SU-DHL-6 (cell line): ENCODE measurements at regions not wholly inside any gene's neighbourhood (a gene's known extent, or its start where the extent isn't known, plus 50 kb on each side); places are given as distances from the start of the nearest gene placed in this dataset.

Experiments
- H2AFZ ChIP-seq: fragments of 200-600 bp; sonication (generic); 2 replicates; pipeline ENCODE4 v1.6.1; 2014; ENCODE audit warnings: low read depth, mild to moderate bottlenecking, moderate library complexity, mixed read lengths, antibody characterized with exemption, low read length; ENCODE audit not compliant: severe bottlenecking
- H3F3A ChIP-seq: fragments of 200-600 bp; shearing (Covaris generic); 2 replicates; pipeline ENCODE4 v1.6.0; 2016; ENCODE audit warnings: antibody characterized with exemption, mild to moderate bottlenecking; ENCODE audit not compliant: insufficient read depth
- H3K27ac ChIP-seq: fragments of 200-600 bp; sonication (generic); 2 replicates; pipeline ENCODE4 v1.5.1; 2016; ENCODE audit warnings: low read depth, mild to moderate bottlenecking, low read length, moderate library complexity, mixed read lengths
- H3K27me3 ChIP-seq: fragments of 200-600 bp; sonication (generic), shearing (Covaris generic); 2 replicates; pipeline ENCODE4 v1.6.0; 2014; ENCODE audit warnings: mild to moderate bottlenecking, low read length
- H3K36me3 ChIP-seq: fragments of 200-600 bp; sonication (generic); 2 replicates; pipeline ENCODE4 v1.6.1; 2014; ENCODE audit warnings: mild to moderate bottlenecking, low read length, mixed read lengths
- H3K4me2 ChIP-seq: fragments of 300-600, 200-600 bp; shearing (Covaris generic), sonication (generic); 2 replicates; pipeline ENCODE4 v1.6.0; 2014; ENCODE audit warnings: low read length, low read depth, mild to moderate bottlenecking; ENCODE audit not compliant: poor library complexity, severe bottlenecking
- H3K4me3 ChIP-seq: fragments of 200-600 bp; sonication (generic); 2 replicates; pipeline ENCODE4 v1.5.1; 2014; ENCODE audit warnings: antibody characterized with exemption, low read length, mild to moderate bottlenecking, mixed read lengths; ENCODE audit not compliant: insufficient read depth, poor library complexity, severe bottlenecking
- H3K79me2 ChIP-seq: fragments of 200-600 bp; sonication (generic); 2 replicates; pipeline ENCODE4 v1.6.1; 2014; ENCODE audit warnings: mild to moderate bottlenecking, low read length, moderate library complexity; ENCODE audit not compliant: insufficient read depth
- H3K9ac ChIP-seq: fragments of 200-600 bp; sonication (generic); 2 replicates; pipeline ENCODE4 v1.7.0; 2014; ENCODE audit warnings: mild to moderate bottlenecking, low read length
- H3K9me2 ChIP-seq: fragments of 200-600 bp; sonication (generic); replicated peaks from 2 replicates; pipeline ENCODE4 v1.6.1; 2014; ENCODE audit warnings: low read length; ENCODE audit not compliant: insufficient read depth
- H3K9me3 ChIP-seq: fragments of 200-600 bp; sonication (generic); 2 replicates; pipeline ENCODE4 v1.6.1; 2014; ENCODE audit warnings: low read length, mixed read lengths; ENCODE audit not compliant: insufficient read depth
- H4K20me1 ChIP-seq: fragments of 200-600 bp; sonication (generic); 2 replicates; pipeline ENCODE4 v1.6.1; 2014; ENCODE audit warnings: low read depth, mild to moderate bottlenecking, antibody characterized with exemption, low read length, moderate library complexity, mixed read lengths
- EZH2phosphoT487 ChIP-seq: fragments of 200-600 bp; sonication (generic), shearing (Covaris generic); conservative IDR thresholded peaks from 2 replicates; pipeline ENCODE4 v1.6.1; 2018; ENCODE audit warnings: mild to moderate bottlenecking, antibody characterized with exemption, low read length, moderate library complexity, mixed read lengths
- TF ChIP-seq, protein P1 (sequence below): fragments of 200-600 bp; sonication (generic); IDR thresholded peaks from one replicate; pipeline ENCODE4 v1.5.1; 2017; ENCODE audit warnings: antibody characterized with exemption, mild to moderate bottlenecking, low read length, moderate library complexity; ENCODE audit not compliant: insufficient read depth, poor library complexity, severe bottlenecking

DNA sequence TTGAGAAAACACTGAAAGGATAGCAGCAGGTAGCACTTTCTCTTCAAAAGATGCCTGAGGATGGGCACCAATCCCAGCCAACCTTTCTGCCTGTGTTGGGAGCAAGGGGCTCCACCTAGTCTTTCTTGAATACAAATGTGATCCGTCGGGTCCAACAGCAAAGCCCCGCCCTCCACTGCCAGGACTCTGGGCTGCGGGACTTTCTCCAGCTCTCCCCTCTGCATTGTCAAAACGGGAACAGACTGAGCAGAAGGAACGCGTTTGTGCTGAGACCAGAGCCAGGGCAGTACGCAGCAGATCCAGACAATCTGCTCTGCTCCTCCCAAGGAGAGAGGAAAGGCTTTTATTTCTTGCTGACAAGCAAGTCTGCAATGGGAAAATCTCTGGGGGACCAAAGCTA is 139.7 kb downstream of the SEC61B start:
- TF ChIP-seq EZH2phosphoT487: no peak
- TF ChIP-seq, protein P1, sequence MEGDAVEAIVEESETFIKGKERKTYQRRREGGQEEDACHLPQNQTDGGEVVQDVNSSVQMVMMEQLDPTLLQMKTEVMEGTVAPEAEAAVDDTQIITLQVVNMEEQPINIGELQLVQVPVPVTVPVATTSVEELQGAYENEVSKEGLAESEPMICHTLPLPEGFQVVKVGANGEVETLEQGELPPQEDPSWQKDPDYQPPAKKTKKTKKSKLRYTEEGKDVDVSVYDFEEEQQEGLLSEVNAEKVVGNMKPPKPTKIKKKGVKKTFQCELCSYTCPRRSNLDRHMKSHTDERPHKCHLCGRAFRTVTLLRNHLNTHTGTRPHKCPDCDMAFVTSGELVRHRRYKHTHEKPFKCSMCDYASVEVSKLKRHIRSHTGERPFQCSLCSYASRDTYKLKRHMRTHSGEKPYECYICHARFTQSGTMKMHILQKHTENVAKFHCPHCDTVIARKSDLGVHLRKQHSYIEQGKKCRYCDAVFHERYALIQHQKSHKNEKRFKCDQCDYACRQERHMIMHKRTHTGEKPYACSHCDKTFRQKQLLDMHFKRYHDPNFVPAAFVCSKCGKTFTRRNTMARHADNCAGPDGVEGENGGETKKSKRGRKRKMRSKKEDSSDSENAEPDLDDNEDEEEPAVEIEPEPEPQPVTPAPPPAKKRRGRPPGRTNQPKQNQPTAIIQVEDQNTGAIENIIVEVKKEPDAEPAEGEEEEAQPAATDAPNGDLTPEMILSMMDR: no peak
- Histone ChIP-seq H3K27ac (no peak overlapping the region), H3K27me3 (no peaks in the 10 kb centered on the region), H3K4me2 (no peak overlapping the region), H3K36me3 (no peaks in the 10 kb centered on the region), H3K79me2 (no peaks in the 10 kb centered on the region), H3K9me3 (no peaks in the 10 kb centered on the region), H2AFZ (no peak overlapping the region), H4K20me1 (no peaks in the 10 kb centered on the region), H3F3A (no peaks in the 10 kb centered on the region), H3K9me2 (no peaks in the 10 kb centered on the region), H3K4me3 (no peak overlapping the region), H3K9ac (no peak overlapping the region)

DNA sequence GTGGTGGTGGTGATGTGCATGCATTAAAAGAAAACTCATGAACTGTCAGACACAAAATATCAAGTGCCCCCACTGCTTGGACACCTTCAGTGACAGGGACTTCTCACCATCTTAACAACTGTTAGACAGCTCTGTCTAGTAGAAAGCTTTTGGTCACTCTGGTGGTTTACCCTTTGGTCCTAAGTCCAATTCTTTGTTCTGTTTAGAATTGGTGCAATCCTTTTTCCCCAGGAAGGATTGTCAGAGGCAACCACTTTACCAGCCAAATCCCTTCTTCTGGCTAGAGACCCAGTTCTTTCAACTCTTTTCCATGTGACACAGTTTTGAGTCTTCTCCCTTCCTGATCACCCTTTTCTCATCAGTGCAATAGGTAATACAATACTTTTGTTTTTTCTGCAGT is 140.2 kb downstream of the SEC61B start:
- H3K4me3 ChIP-seq: no peak overlapping the region
- no peak overlapping the region for H2AFZ ChIP-seq
- TF ChIP-seq, protein P1: no peak
- no peak for TF ChIP-seq EZH2phosphoT487
- H3K9me3 ChIP-seq: no peaks in the 10 kb centered on the region
- H3K4me2 ChIP-seq: no peak overlapping the region
- H3F3A ChIP-seq: no peaks in the 10 kb centered on the region
- no peaks in the 10 kb centered on the region for H3K27me3 ChIP-seq
- H3K9me2 ChIP-seq: no peaks in the 10 kb centered on the region
- no peak overlapping the region for H3K9ac ChIP-seq
- no peak overlapping the region for H3K27ac ChIP-seq
- no peaks in the 10 kb centered on the region for H3K36me3 ChIP-seq
- H4K20me1 ChIP-seq: no peaks in the 10 kb centered on the region
- H3K79me2 ChIP-seq: no peaks in the 10 kb centered on the region

DNA sequence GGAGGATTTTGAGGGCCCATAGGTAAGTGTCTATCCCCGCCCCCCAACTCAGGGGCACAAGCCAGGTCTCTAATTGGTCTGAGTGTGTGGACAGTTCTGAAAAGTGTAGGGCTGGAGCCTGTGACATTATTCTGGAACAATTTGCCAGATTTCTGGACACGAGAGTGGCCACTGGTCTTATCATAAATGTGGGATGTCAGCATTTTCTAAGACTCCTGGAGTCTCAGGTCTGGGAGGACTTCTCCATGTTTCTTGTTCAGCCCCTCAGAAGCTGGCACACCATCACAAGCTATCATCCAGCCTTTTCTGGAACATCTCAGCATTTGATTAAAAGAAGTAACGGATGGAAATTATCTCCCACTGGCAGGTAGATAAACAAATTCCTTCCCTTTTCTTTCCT is 141.4 kb downstream of the SEC61B start:
- Histone ChIP-seq H3K9ac (no peak overlapping the region), H3K4me2 (no peak overlapping the region), H3K79me2 (no peaks in the 10 kb centered on the region), H3K9me2 (no peaks in the 10 kb centered on the region), H3K9me3 (no peaks in the 10 kb centered on the region), H3K27ac (no peak overlapping the region), H4K20me1 (no peaks in the 10 kb centered on the region), H3K4me3 (no peak overlapping the region), H2AFZ (no peak overlapping the region), H3K36me3 (no peaks in the 10 kb centered on the region), H3F3A (no peaks in the 10 kb centered on the region), H3K27me3 (no peaks in the 10 kb centered on the region)
- TF ChIP-seq EZH2phosphoT487: no peak
- TF ChIP-seq, protein P1: no peak
